HEK293 (cell line): ENCODE measurements at regions not wholly inside any gene's neighbourhood (a gene's known extent, or its start where the extent isn't known, plus 50 kb on each side); places are given as distances from the start of the nearest gene placed in this dataset.

Experiments
- ZNF211 ChIP-seq: fragments of 450-650 bp; formaldehyde crosslinking; IDR thresholded peaks from 2 replicates; pipeline ENCODE4 v1.5.1; 2016; ENCODE audit warnings: low read depth, missing biosample characterization, missing genetic modification characterization
- ZNF704 ChIP-seq: fragments of 450-650 bp; formaldehyde crosslinking; IDR thresholded peaks from 2 replicates; pipeline ENCODE4 v1.5.1; 2016; ENCODE audit warnings: missing biosample characterization, missing genetic modification characterization
- TF ChIP-seq, protein P1 (sequence below): fragments of 450-650 bp; formaldehyde crosslinking; IDR thresholded peaks from 2 replicates; pipeline ENCODE4 v1.5.1; 2016; ENCODE audit warnings: missing biosample characterization, missing genetic modification characterization

DNA sequence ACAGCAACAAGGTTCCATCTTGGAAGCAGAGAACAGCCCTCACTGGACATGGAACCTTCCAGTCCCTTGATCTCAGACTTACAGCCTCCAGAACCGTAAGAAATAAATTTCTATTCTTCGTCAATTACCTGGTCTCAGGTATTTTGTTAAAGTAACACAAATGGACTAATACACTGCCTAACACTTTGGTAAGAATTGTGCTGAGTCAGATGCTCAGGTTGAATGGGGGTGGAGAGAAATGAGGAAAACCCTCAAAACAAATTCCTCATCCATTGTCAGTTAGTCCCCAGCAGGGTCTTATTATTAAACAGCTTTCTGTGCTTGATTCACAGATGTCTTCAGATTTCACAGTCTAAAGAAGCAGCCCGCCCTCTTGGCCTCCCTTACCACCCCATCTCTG is 306.2 kb upstream of the SLCO3A1 start:
- TF ChIP-seq ZNF704 = no peak
- TF ChIP-seq, protein P1, sequence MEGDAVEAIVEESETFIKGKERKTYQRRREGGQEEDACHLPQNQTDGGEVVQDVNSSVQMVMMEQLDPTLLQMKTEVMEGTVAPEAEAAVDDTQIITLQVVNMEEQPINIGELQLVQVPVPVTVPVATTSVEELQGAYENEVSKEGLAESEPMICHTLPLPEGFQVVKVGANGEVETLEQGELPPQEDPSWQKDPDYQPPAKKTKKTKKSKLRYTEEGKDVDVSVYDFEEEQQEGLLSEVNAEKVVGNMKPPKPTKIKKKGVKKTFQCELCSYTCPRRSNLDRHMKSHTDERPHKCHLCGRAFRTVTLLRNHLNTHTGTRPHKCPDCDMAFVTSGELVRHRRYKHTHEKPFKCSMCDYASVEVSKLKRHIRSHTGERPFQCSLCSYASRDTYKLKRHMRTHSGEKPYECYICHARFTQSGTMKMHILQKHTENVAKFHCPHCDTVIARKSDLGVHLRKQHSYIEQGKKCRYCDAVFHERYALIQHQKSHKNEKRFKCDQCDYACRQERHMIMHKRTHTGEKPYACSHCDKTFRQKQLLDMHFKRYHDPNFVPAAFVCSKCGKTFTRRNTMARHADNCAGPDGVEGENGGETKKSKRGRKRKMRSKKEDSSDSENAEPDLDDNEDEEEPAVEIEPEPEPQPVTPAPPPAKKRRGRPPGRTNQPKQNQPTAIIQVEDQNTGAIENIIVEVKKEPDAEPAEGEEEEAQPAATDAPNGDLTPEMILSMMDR (tag by site-specific recombination) = no peak
- TF ChIP-seq ZNF211 = no peak
